Osteoblast (primary cell): ENCODE measurements at regions not wholly inside any gene's neighbourhood (a gene's known extent, or its start where the extent isn't known, plus 50 kb on each side); places are given as distances from the start of the nearest gene placed in this dataset.

ENCODE experiments used
- DNase-seq: peaks from one replicate; pipeline ENCODE4 v3.0.0; 2011; ENCODE audit warnings: low spot score, mixed read lengths; ENCODE audit not compliant: insufficient read length; ENCODE audit errors: missing footprints
- H2AFZ ChIP-seq: 2 replicates; pipeline ENCODE4 v1.6.0; 2011; ENCODE audit warnings: mild to moderate bottlenecking, low read length
- H3K27ac ChIP-seq: 2 replicates; pipeline ENCODE4 v1.5.1; 2011; ENCODE audit warnings: mild to moderate bottlenecking, low read depth, low read length, moderate library complexity
- H3K27me3 ChIP-seq: 2 replicates; pipeline ENCODE4 v1.6.0; 2012; ENCODE audit warnings: mild to moderate bottlenecking, control low read depth, inconsistent platforms, low read length, moderate library complexity; ENCODE audit not compliant: insufficient read depth
- H3K36me3 ChIP-seq: 2 replicates; pipeline ENCODE4 v1.5.1; 2011; ENCODE audit warnings: mild to moderate bottlenecking, low read length, control low read depth, moderate library complexity; ENCODE audit not compliant: insufficient read depth
- H3K4me1 ChIP-seq: 2 replicates; pipeline ENCODE4 v1.5.1; 2011; ENCODE audit warnings: mild to moderate bottlenecking, low read length, control low read depth, moderate library complexity; ENCODE audit not compliant: insufficient read depth
- H3K4me2 ChIP-seq: 2 replicates; pipeline ENCODE4 v1.6.0; 2011; ENCODE audit warnings: mild to moderate bottlenecking, low read length; ENCODE audit not compliant: insufficient read depth
- H3K4me3 ChIP-seq: fragments of 200-600 bp; sonication (generic); 3 replicates; pipeline ENCODE4 v1.5.1; 2012; ENCODE audit warnings: mild to moderate bottlenecking, low read length, inconsistent platforms; ENCODE audit not compliant: insufficient read depth
- H3K79me2 ChIP-seq: 2 replicates; pipeline ENCODE4 v1.6.0; 2012; ENCODE audit warnings: mild to moderate bottlenecking, low read length, control low read depth, inconsistent platforms; ENCODE audit not compliant: insufficient read depth
- H3K9me3 ChIP-seq: 2 replicates; pipeline ENCODE4 v1.5.1; 2011; ENCODE audit warnings: low read depth, low read length, control low read depth
- H4K20me1 ChIP-seq: 2 replicates; pipeline ENCODE4 v1.6.0; 2012; ENCODE audit warnings: mild to moderate bottlenecking, low read length, control low read depth; ENCODE audit not compliant: insufficient read depth
- TF ChIP-seq, protein P1 (sequence below): IDR thresholded peaks from 2 replicates; pipeline ENCODE4 v1.5.1; 2011; ENCODE audit warnings: mild to moderate bottlenecking, low read depth, low read length, moderate library complexity; ENCODE audit errors: extremely low read depth

DNA sequence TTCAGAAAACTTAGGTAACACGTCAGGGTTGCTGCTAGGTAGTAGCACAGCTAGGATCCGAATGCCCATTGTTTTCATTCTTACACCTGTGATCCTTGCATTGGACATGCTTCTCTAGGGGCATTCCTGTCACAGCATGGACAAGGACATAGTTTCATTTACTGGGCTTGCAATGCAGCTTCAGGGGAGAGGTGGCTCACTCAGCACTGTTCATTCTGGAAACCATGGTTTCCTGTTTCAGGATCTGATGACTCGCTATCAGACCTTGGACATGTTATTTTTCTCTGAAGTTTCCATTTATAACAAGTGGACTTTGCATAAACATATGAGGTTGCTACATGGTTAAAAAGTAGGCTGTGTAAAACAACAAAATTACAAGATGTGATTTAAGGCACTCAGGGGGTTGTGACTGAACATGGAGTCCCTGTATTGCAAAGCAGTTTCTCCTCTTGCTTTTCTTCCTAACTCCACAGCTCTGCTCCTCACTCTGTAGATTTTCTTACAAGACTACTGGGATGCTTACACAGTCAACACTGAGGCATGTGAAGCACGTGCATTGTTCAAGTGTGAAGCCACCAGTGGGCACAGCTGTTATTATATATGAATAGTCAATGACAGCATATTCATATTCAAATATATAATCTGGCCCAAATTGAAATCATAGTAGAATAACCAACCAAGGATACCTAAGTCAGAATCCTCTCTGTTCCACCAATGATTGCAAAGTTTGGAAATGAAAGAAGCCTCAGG, 66.1 kb upstream of the STK32A start:
- Histone ChIP-seq H3K9me3 (no peaks in the 10 kb centered on the region), H3K27me3 (no peaks in the 10 kb centered on the region), H3K4me2 (no peak overlapping the region), H3K79me2 (no peaks in the 10 kb centered on the region), H3K36me3 (no peaks in the 10 kb centered on the region), H2AFZ (no peak overlapping the region), H3K4me3 (no peak overlapping the region), H4K20me1 (no peaks in the 10 kb centered on the region), H3K27ac (no peak overlapping the region), H3K4me1 (no peaks in the 10 kb centered on the region)
- TF ChIP-seq, protein P1, sequence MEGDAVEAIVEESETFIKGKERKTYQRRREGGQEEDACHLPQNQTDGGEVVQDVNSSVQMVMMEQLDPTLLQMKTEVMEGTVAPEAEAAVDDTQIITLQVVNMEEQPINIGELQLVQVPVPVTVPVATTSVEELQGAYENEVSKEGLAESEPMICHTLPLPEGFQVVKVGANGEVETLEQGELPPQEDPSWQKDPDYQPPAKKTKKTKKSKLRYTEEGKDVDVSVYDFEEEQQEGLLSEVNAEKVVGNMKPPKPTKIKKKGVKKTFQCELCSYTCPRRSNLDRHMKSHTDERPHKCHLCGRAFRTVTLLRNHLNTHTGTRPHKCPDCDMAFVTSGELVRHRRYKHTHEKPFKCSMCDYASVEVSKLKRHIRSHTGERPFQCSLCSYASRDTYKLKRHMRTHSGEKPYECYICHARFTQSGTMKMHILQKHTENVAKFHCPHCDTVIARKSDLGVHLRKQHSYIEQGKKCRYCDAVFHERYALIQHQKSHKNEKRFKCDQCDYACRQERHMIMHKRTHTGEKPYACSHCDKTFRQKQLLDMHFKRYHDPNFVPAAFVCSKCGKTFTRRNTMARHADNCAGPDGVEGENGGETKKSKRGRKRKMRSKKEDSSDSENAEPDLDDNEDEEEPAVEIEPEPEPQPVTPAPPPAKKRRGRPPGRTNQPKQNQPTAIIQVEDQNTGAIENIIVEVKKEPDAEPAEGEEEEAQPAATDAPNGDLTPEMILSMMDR: no peak
- DNase-seq: no peak

DNA sequence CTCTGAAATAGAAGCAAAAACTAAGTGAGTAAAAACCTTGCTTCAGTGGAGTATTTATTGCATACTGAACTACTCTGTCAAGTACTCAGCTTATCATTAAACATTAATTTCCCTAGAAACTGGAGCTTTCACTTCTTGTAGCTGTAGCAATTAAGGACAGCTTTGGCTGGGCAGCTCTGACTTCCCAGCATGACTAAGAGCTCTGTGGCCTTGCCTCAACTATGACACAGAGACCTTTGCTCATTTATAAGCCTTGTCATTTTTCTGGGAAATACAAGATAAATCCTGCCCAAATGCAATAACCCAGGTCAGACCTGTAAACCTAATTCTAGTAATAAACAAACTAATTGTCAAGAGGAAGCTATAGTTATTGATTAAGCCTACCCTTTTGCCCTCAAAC, 65.4 kb upstream of the STK32A start:
- H3K79me2 ChIP-seq: no peaks in the 10 kb centered on the region
- no peaks in the 10 kb centered on the region for H4K20me1 ChIP-seq
- no peaks in the 10 kb centered on the region for H3K9me3 ChIP-seq
- no peak overlapping the region for H3K4me2 ChIP-seq
- H2AFZ ChIP-seq: no peak overlapping the region
- H3K27ac ChIP-seq: no peak overlapping the region
- no peak for DNase-seq
- no peaks in the 10 kb centered on the region for H3K36me3 ChIP-seq
- TF ChIP-seq, protein P1: no peak
- no peak overlapping the region for H3K4me3 ChIP-seq
- H3K27me3 ChIP-seq: no peaks in the 10 kb centered on the region
- H3K4me1 ChIP-seq: no peaks in the 10 kb centered on the region

DNA sequence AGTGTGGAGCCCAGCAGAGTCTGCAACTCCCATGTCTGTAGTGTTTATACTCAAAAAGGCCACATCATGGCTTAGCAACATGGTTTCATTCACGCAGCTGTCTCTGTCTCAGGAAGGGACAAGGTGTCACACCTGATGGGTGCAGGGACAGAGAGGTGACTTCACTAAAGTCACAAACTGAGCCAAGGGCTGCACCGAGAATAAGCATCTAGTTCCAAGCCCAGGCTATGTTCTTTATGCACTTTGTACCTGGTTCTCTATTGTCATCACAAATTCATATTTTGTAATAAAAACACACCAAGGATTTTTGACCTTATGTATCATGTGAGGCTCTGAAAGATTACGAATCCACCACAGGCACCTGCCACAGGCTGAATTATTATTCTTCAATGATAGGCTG, 64.9 kb upstream of the STK32A start:
- no peaks in the 10 kb centered on the region for H3K36me3 ChIP-seq
- H3K4me1 ChIP-seq: no peaks in the 10 kb centered on the region
- H3K4me3 ChIP-seq: no peak overlapping the region
- no peak overlapping the region for H3K4me2 ChIP-seq
- H4K20me1 ChIP-seq: no peaks in the 10 kb centered on the region
- no peaks in the 10 kb centered on the region for H3K9me3 ChIP-seq
- DNase-seq: no peak
- H3K27ac ChIP-seq: no peak overlapping the region
- H3K79me2 ChIP-seq: no peaks in the 10 kb centered on the region
- TF ChIP-seq, protein P1: no peak
- no peaks in the 10 kb centered on the region for H3K27me3 ChIP-seq
- H2AFZ ChIP-seq: no peak overlapping the region

DNA sequence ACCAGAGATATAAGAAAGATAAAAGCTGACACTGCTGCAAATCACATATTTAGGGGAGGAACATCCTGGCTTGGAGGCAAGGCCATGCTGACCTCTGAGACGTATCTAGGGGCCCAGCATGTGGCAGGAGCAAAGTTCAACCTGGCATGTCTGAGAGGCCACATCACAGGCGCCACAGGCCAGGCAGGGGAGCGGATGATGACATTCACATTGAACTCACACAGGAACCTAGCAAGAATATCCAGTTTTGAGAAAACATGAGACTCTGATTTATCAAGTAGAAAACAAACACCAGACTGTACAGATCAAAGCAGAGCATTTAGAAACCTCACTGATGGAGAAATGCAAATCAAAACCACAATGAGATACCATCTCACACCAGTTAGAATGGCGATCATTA, 64.2 kb upstream of the STK32A start:
- H3K27me3 ChIP-seq: no peaks in the 10 kb centered on the region
- no peaks in the 10 kb centered on the region for H4K20me1 ChIP-seq
- H3K4me3 ChIP-seq: no peak overlapping the region
- H3K4me1 ChIP-seq: no peaks in the 10 kb centered on the region
- no peaks in the 10 kb centered on the region for H3K9me3 ChIP-seq
- no peak overlapping the region for H3K4me2 ChIP-seq
- DNase-seq: no peak
- H3K79me2 ChIP-seq: no peaks in the 10 kb centered on the region
- TF ChIP-seq, protein P1: no peak
- no peak overlapping the region for H3K27ac ChIP-seq
- no peaks in the 10 kb centered on the region for H3K36me3 ChIP-seq
- H2AFZ ChIP-seq: no peak overlapping the region
